ENCODE measurements at regions not wholly inside any gene's neighbourhood (a gene's known extent, or its start where the extent isn't known, plus 50 kb on each side); places are given as distances from the start of the nearest gene placed in this dataset.

DNA sequence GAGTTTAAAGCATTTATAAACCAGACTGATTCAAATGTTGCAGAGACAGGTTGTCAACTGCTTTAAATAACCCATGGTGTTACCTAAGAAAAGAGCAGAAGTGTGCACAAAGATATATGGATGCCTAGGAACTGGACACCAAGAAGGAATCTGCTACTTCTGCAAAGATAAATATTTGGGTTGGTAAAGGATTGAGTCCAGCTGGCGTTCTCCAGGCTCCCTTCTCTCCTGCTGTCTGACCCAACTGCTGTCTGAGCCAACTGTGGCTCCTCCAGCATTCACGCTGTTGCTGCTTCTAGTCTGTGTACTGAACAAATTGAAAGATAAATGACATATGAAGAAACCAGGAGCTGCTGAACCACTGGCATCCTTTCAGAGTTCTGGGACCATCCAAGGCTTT, 1167.8 kb upstream of the PRKX start:
- ChIA-PET POLR2A (no interaction called here), CTCF (no interaction called here)
- no peak overlapping the region for H3K4me3 ChIP-seq
- no peak overlapping the region for H3K27ac ChIP-seq
- WGBS (ENCODE audit: missing lambda C conversion rate): 39% methylated on average over 2 of the region's 2 CpGs
- TF ChIP-seq, protein P1, sequence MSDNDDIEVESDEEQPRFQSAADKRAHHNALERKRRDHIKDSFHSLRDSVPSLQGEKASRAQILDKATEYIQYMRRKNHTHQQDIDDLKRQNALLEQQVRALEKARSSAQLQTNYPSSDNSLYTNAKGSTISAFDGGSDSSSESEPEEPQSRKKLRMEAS (IDR thresholded peaks at IDR 0.05): no peak
- no peak for TF ChIP-seq EHF (CRISPR knock-in tag; IDR thresholded peaks at IDR 0.05)
- TF ChIP-seq, protein P2, sequence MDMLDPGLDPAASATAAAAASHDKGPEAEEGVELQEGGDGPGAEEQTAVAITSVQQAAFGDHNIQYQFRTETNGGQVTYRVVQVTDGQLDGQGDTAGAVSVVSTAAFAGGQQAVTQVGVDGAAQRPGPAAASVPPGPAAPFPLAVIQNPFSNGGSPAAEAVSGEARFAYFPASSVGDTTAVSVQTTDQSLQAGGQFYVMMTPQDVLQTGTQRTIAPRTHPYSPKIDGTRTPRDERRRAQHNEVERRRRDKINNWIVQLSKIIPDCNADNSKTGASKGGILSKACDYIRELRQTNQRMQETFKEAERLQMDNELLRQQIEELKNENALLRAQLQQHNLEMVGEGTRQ (IDR thresholded peaks at IDR 0.05): no peak
- TF ChIP-seq HOXB5 (CRISPR knock-in tag; IDR thresholded peaks at IDR 0.05): no peak
- H3K4me2 ChIP-seq: no peak overlapping the region
- no peaks in the 10 kb centered on the region for H3K9me3 ChIP-seq
- no peak for ATAC-seq
- DNase-seq (ENCODE audit: low read depth in 1 of 2, low spot score in 1 of 2): no peak
- FAIRE-seq: peak; percentile 59
- H3K4me1 ChIP-seq: no peaks in the 10 kb centered on the region

DNA sequence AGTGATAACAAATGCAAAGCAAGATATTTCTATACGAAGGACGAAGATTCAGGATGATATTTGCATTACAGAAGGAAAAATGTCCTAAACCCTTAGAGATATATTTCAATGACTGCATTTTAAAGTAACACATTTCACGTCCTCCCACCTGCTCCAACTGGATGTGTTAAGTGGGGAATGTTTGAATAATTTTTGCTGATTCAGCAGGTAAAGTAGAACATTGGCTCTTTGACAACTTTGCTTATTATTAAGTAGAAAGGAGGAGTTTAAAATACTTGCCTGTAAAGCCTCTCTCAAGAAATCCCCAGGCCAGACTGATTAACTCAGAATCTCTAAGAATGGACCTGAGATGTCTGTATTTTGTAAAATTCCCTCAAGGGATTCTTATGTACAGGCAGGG, 1165.2 kb upstream of the PRKX start:
- POLR2A ChIA-PET: no interaction called here
- Histone ChIP-seq H3K4me3 (no peak overlapping the region), H3K4me1 (no peaks in the 10 kb centered on the region), H3K27ac (no peak overlapping the region), H3K4me2 (no peak overlapping the region), H3K9me3 (no peaks in the 10 kb centered on the region)
- CTCF ChIA-PET: no interaction called here
- no peak for ATAC-seq
- no peak for DNase-seq (ENCODE audit: low read depth in 1 of 2, low spot score in 1 of 2)
- 64% methylated on average over 3 of the region's 3 CpGs for WGBS (ENCODE audit: missing lambda C conversion rate)
- no peak for TF ChIP-seq ZFP36 (IDR thresholded peaks at IDR 0.05; ENCODE audit: borderline replicate concordance, partially characterized antibody)
- TF ChIP-seq MAFK (IDR thresholded peaks at IDR 0.05; ENCODE audit: partially characterized antibody): peak; percentile 91
- peak; percentile 36 for FAIRE-seq

DNA sequence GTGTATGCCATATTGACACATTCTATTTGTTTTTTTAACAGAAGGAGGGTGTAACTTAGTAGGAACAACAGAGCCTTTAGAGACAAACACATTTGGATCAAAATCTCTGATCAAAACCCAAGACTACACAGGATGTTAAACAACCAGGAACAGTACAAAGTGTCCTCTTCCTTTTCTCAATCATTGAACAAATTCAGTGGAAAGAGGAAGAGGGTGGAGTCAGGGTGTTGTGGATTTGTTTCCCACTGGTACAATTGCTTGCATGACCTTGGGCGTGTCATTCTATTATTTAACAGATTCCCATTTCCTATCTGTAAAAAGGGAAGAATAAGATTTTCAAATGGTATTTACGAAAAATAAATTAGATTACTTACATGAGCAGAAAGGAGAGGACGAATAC, 1162.8 kb upstream of the PRKX start:
- no peaks in the 10 kb centered on the region for H3K4me1 ChIP-seq
- H3K9me3 ChIP-seq: no peaks in the 10 kb centered on the region
- H3K4me3 ChIP-seq: no peak overlapping the region
- ChIA-PET CTCF (no interaction called here), POLR2A (no interaction called here)
- ATAC-seq (no peak), DNase-seq (ENCODE audit: low read depth in 1 of 2, low spot score in 1 of 2) (no peak), FAIRE-seq (peak; percentile 28)
- H3K4me2 ChIP-seq: no peak overlapping the region
- TF ChIP-seq ZFP36 (IDR thresholded peaks at IDR 0.05; ENCODE audit: borderline replicate concordance, partially characterized antibody) (no peak), RCOR1 (IDR thresholded peaks at IDR 0.05; ENCODE audit: low read depth, low read length) (no peak), HOXB5 (CRISPR knock-in tag; IDR thresholded peaks at IDR 0.05) (no peak), CHD4 (IDR thresholded peaks at IDR 0.05; ENCODE audit: borderline replicate concordance) (no peak), JUNB (IDR thresholded peaks at IDR 0.05) (no peak), GATA3 (IDR thresholded peaks at IDR 0.05; ENCODE audit: borderline replicate concordance) (no peak)
- TF ChIP-seq, protein P2 (IDR thresholded peaks at IDR 0.05): no peak
- TF ChIP-seq, protein P3, sequence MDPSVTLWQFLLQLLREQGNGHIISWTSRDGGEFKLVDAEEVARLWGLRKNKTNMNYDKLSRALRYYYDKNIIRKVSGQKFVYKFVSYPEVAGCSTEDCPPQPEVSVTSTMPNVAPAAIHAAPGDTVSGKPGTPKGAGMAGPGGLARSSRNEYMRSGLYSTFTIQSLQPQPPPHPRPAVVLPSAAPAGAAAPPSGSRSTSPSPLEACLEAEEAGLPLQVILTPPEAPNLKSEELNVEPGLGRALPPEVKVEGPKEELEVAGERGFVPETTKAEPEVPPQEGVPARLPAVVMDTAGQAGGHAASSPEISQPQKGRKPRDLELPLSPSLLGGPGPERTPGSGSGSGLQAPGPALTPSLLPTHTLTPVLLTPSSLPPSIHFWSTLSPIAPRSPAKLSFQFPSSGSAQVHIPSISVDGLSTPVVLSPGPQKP (IDR thresholded peaks at IDR 0.05; ENCODE audit: low read depth, low read length): no peak
- TF ChIP-seq, protein P4, sequence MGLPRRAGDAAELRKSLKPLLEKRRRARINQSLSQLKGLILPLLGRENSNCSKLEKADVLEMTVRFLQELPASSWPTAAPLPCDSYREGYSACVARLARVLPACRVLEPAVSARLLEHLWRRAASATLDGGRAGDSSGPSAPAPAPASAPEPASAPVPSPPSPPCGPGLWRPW (IDR thresholded peaks at IDR 0.05): no peak
- WGBS (ENCODE audit: missing lambda C conversion rate): 23% methylated on average over 3 of the region's 3 CpGs
- H3K27ac ChIP-seq: no peak overlapping the region

DNA sequence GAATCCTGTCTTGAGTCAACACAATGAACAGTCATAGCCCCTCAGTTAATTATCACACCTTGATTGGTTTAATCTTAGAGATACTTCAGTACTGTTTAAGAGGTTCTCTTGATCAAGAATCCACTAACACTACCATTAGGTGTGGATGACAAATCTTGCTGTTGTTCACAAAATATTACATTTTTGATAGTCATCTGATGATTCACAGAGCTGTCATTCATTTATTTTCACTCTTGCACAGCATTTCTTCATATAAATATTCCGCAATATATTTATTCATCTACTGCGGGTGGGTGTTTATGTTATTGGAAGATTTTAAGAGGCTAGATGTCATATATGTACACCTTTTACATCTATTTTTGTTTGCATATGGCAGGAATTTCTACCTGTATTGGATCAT, 1138.1 kb upstream of the PRKX start:
- WGBS (ENCODE audit: missing lambda C conversion rate): 62% methylated on average over 2 of the region's 2 CpGs
- Histone ChIP-seq H3K9me3 (no peaks in the 10 kb centered on the region), H3K4me3 (no peak overlapping the region), H3K27ac (no peak overlapping the region), H3K4me2 (no peak overlapping the region), H3K4me1 (no peaks in the 10 kb centered on the region)
- FAIRE-seq (no peak), ATAC-seq (no peak), DNase-seq (ENCODE audit: low read depth in 1 of 2, low spot score in 1 of 2) (no peak)
- ChIA-PET CTCF (no interaction called here), POLR2A (no interaction called here)
- no peak for TF ChIP-seq HOXB13 (CRISPR knock-in tag; IDR thresholded peaks at IDR 0.05; ENCODE audit: low read depth)
- TF ChIP-seq EP300 (IDR thresholded peaks at IDR 0.05): no peak
- TF ChIP-seq MYC (IDR thresholded peaks at IDR 0.05; ENCODE audit: borderline replicate concordance, low read length): no peak
- TF ChIP-seq POLR2AphosphoS2 (conservative IDR thresholded peaks at IDR 0.05; ENCODE audit: low read length): no peak

Measured in A549 (cell line).